GM12878 (cell line): ENCODE measurements at regions not wholly inside any gene's neighbourhood (a gene's known extent, or its start where the extent isn't known, plus 50 kb on each side); places are given as distances from the start of the nearest gene placed in this dataset.
A peak's percentile ranks its signal among the peaks of the same experiment; 100 is the strongest.

Experiments
- CUX1 ChIP-seq: IDR thresholded peaks from 2 replicates; pipeline ENCODE4 v1.6.1; 2012; ENCODE audit warnings: improper control_type of control experiment, low read depth, low read length; ENCODE audit not compliant: insufficient replicate concordance
- DPF2 ChIP-seq: fragments of 450-650 bp; IDR thresholded peaks from 2 replicates; pipeline ENCODE4 v1.6.1; 2017; ENCODE audit warnings: mild to moderate bottlenecking
- E2F4 ChIP-seq: IDR thresholded peaks from 2 replicates; pipeline ENCODE4 v1.6.1; 2012; ENCODE audit warnings: low read depth, low read length, improper control_type of control experiment
- FOS ChIP-seq: IDR thresholded peaks from 3 replicates; pipeline ENCODE4 v1.6.1; 2011; ENCODE audit warnings: borderline replicate concordance; ENCODE audit not compliant: insufficient read length; ENCODE audit errors: extremely low read depth
- HSF1 ChIP-seq: fragments of 150-350 bp; IDR thresholded peaks from 2 replicates; pipeline ENCODE4 v1.6.1; 2014; ENCODE audit warnings: mild to moderate bottlenecking, low read depth, low read length
- IKZF1 ChIP-seq: fragments of 450-650 bp; conservative IDR thresholded peaks from 2 replicates; pipeline ENCODE4 v1.6.1; 2017; ENCODE audit warnings: antibody characterized with exemption, mild to moderate bottlenecking
- JUND ChIP-seq: IDR thresholded peaks from 2 replicates; pipeline ENCODE4 v1.6.1; 2012; ENCODE audit warnings: low read depth, mild to moderate bottlenecking, low read length, improper control_type of control experiment, moderate library complexity
- MEF2B ChIP-seq: fragments of 450-650 bp; IDR thresholded peaks from 2 replicates; pipeline ENCODE4 v1.6.1; 2018; ENCODE audit warnings: mild to moderate bottlenecking, moderate library complexity; ENCODE audit not compliant: partially characterized antibody, poor library complexity, severe bottlenecking
- NFIC ChIP-seq: IDR thresholded peaks from 2 replicates; pipeline ENCODE4 v1.6.1; 2012; ENCODE audit warnings: low read depth, mild to moderate bottlenecking, inconsistent platforms, low read length, moderate library complexity
- NFYB ChIP-seq: IDR thresholded peaks from 2 replicates; pipeline ENCODE4 v1.6.1; 2011; ENCODE audit warnings: low read depth, mild to moderate bottlenecking, low read length, improper control_type of control experiment, moderate library complexity; ENCODE audit not compliant: insufficient read depth
- NR2C1 ChIP-seq: fragments of 450-650 bp; IDR thresholded peaks from 2 replicates; pipeline ENCODE4 v1.6.1; 2017; ENCODE audit warnings: antibody characterized with exemption, mild to moderate bottlenecking, moderate library complexity
- SMAD1 ChIP-seq: fragments of 450-650 bp; IDR thresholded peaks from 2 replicates; pipeline ENCODE4 v1.6.1; 2018; ENCODE audit warnings: mild to moderate bottlenecking, low read depth; ENCODE audit not compliant: partially characterized antibody
- SMC3 ChIP-seq: IDR thresholded peaks from 2 replicates; pipeline ENCODE4 v1.6.1; 2011; ENCODE audit warnings: low read length, improper control_type of control experiment, borderline replicate concordance
- SPI1 ChIP-seq: IDR thresholded peaks from 2 replicates; pipeline ENCODE4 v1.6.1; 2011; ENCODE audit warnings: low read depth, mild to moderate bottlenecking, low read length, moderate library complexity, borderline replicate concordance; ENCODE audit not compliant: insufficient read depth
- SRF ChIP-seq, 2 experiments: IDR thresholded peaks; 2 replicates each; pipeline ENCODE4 v1.6.1; 2011; ENCODE audit warnings: low read depth in 2 of 2, low read length in 2 of 2, mild to moderate bottlenecking in 1 of 2, moderate library complexity in 1 of 2
- ZBTB33 ChIP-seq: fragments of 450-650 bp; IDR thresholded peaks from 2 replicates; pipeline ENCODE4 v1.6.1; 2017; ENCODE audit warnings: mild to moderate bottlenecking

GRCh38 chr9:129320575-129321285 is 142.7 kb upstream of the IER5L start (continued):
- TF ChIP-seq ZBTB33, result no peak
- peak; percentile 51 for TF ChIP-seq MEF2B
- TF ChIP-seq CUX1, result no peak
- TF ChIP-seq SRF (IDR thresholded peaks at IDR 0.05; ENCODE audit: low read depth in 2 of 2, low read length in 2 of 2), result no peak
- TF ChIP-seq NFYB, result peak; percentile 58
- TF ChIP-seq SPI1, result no peak
- no peak for TF ChIP-seq NR2C1
- TF ChIP-seq SMAD1, result no peak
- no peak for TF ChIP-seq DPF2
- no peak for TF ChIP-seq HSF1
- TF ChIP-seq NFIC, result no peak
- TF ChIP-seq E2F4, result no peak
- no peak for TF ChIP-seq FOS
- TF ChIP-seq JUND, result no peak
- TF ChIP-seq IKZF1, result peak; percentile 27; the same call in 1 of the 2 replicates
- no peak; the same call in 1 of the 2 replicates for TF ChIP-seq SMC3
